CD4-positive, CD25-positive, alpha-beta regulatory T cell (primary cell): ENCODE measurements at regions not wholly inside any gene's neighbourhood (a gene's known extent, or its start where the extent isn't known, plus 50 kb on each side); places are given as distances from the start of the nearest gene placed in this dataset.

ENCODE experiments used
- ATAC-seq, 2 donors: fragments of 150-1000 bp; cut with Tn5 transposase; one replicate each; pipeline ENCODE4 v1.10.0; 2021; ENCODE audit warnings: low read depth in 2 of 2, moderate number of reproducible peaks in 2 of 2, moderate library complexity in 1 of 2
- DNase-seq, 3 donors: peaks; one replicate each; pipeline versions ENCODE4 v3.0.0 to v3.0.0-alpha.2; 2012 to 2022; ENCODE audit warnings: mixed read lengths in 1 of 3
- H3K27ac ChIP-seq: one replicate; pipeline ENCODE4 v1.7.0; 2013; ENCODE audit warnings: mild to moderate bottlenecking, low read length; ENCODE audit not compliant: insufficient read depth, poor library complexity, severe bottlenecking
- H3K27me3 ChIP-seq: one replicate; pipeline ENCODE4 v1.7.0; 2013; ENCODE audit warnings: low read length; ENCODE audit not compliant: control insufficient read depth, insufficient read depth
- H3K36me3 ChIP-seq: one replicate; pipeline ENCODE4 v1.7.0; 2013; ENCODE audit warnings: mild to moderate bottlenecking, low read length, moderate library complexity; ENCODE audit not compliant: control insufficient read depth, insufficient read depth
- H3K4me1 ChIP-seq: 2 replicates; pipeline ENCODE4 v1.7.0; 2013; ENCODE audit warnings: mild to moderate bottlenecking, low read length; ENCODE audit not compliant: insufficient read depth, control insufficient read depth, poor library complexity, severe bottlenecking
- H3K4me3 ChIP-seq: one replicate; pipeline ENCODE4 v1.7.0; 2013; ENCODE audit warnings: low read depth, mild to moderate bottlenecking, low read length, moderate library complexity
- H3K9me3 ChIP-seq, 2 experiments: 1 replicate in 1 of 2; 2 replicates in 1 of 2; pipeline ENCODE4 v1.7.0; 2013; ENCODE audit warnings: low read length in 2 of 2, mild to moderate bottlenecking in 1 of 2, moderate library complexity in 1 of 2; ENCODE audit not compliant: control insufficient read depth in 2 of 2
- H3K27ac Mint-ChIP-seq, 3 donors: one replicate each; pipeline ENCODE4 v1.8.0; 2020 to 2022; ENCODE audit warnings: mild to moderate bottlenecking in 3 of 3, mixed read lengths in 3 of 3, moderate library complexity in 2 of 3
- H3K27me3 Mint-ChIP-seq: one replicate; pipeline ENCODE4 v1.8.0; 2022; ENCODE audit warnings: mild to moderate bottlenecking, mixed read lengths
- H3K36me3 Mint-ChIP-seq: one replicate; pipeline ENCODE4 v1.8.0; 2020; ENCODE audit warnings: mixed read lengths
- H3K4me1 Mint-ChIP-seq, 4 donors: one replicate each; pipeline ENCODE4 v1.8.0; 2020 to 2022; ENCODE audit warnings: mixed read lengths in 4 of 4, mild to moderate bottlenecking in 1 of 4
- H3K4me3 Mint-ChIP-seq, 4 donors: one replicate each; pipeline ENCODE4 v1.8.0; 2020 to 2022; ENCODE audit warnings: mild to moderate bottlenecking in 4 of 4, mixed read lengths in 4 of 4, moderate library complexity in 3 of 4
- H3K9me3 Mint-ChIP-seq, 7 donors: one replicate each; pipeline ENCODE4 v1.8.0; 2020 to 2022; ENCODE audit warnings: mixed read lengths in 7 of 7, mild to moderate bottlenecking in 3 of 7, moderate library complexity in 2 of 7

DNA sequence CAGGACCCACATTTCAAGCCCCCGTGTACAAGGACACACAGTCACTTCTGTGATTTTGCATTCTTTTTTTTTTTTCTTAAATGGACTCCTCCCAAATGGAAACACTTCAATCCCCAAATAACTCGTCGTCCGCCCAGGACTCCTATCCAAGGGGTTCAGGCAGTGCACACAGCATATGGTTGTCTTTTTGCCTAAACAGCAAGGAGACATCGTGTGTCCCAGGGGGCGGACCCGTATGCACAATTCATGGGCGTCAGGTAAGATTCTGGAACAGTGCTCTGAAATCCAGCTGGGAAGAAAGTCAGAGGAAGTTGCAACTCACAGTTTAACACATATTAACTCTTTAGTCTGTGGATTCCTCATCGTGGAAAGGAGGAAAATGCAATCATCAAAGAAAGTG, 231.3 kb downstream of the SHOX start:
- Histone ChIP-seq H3K9me3 (peaks cover 0 to 2% of the 10 kb centered on the region in 2 experiments), H3K4me3 (no peak overlapping the region), H3K27me3 (no peaks in the 10 kb centered on the region), H3K27ac (no peak overlapping the region), H3K36me3 (no peaks in the 10 kb centered on the region), H3K4me1 (no peaks in the 10 kb centered on the region)
- no peaks in the 10 kb centered on the region for H3K36me3 Mint-ChIP-seq
- no peak overlapping the region for H3K27ac Mint-ChIP-seq
- ATAC-seq: no peak
- H3K9me3 Mint-ChIP-seq: peaks cover 0 to 9% (median 3%) of the 10 kb centered on the region in 7 donors
- H3K27me3 Mint-ChIP-seq: no peaks in the 10 kb centered on the region
- no peaks in the 10 kb centered on the region for H3K4me1 Mint-ChIP-seq
- H3K4me3 Mint-ChIP-seq: no peak overlapping the region
- no peak for DNase-seq

DNA sequence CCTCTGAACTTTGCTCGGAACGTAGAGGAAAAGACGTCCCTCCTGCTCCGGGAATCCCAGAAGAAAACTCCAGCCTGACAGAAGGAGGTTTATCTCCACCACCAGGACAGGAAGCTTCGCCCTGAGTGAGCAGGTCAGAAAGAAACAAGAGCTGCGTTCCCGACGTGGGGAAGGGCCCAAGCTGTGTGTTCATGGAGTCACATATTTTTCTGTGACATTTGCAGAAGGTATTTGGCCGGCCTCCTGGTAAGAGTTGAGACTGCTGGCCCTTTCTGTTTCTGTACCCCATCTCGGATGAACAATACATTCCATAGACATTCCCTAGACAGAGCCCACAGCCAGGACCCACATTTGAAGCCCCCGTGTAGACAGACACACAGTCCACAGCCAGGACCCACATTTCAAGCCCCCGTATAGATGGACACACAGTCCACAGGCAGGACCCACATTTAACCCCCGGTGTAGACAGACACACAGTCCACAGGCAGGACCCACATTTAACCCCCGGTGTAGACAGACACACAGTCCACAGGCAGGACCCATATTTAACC, 230.8 kb downstream of the SHOX start:
- Mint-ChIP-seq H3K36me3 (no peaks in the 10 kb centered on the region), H3K9me3 (peaks cover 0 to 9% (median 3%) of the 10 kb centered on the region in 7 donors), H3K27me3 (no peaks in the 10 kb centered on the region), H3K4me3 (no peak overlapping the region), H3K4me1 (no peaks in the 10 kb centered on the region), H3K27ac (no peak overlapping the region)
- H3K4me3 ChIP-seq: no peak overlapping the region
- H3K4me1 ChIP-seq: no peaks in the 10 kb centered on the region
- no peak for ATAC-seq
- no peaks in the 10 kb centered on the region for H3K36me3 ChIP-seq
- H3K9me3 ChIP-seq: peaks cover 0 to 2% of the 10 kb centered on the region in 2 experiments
- no peak overlapping the region for H3K27ac ChIP-seq
- DNase-seq: no peak
- no peaks in the 10 kb centered on the region for H3K27me3 ChIP-seq

DNA sequence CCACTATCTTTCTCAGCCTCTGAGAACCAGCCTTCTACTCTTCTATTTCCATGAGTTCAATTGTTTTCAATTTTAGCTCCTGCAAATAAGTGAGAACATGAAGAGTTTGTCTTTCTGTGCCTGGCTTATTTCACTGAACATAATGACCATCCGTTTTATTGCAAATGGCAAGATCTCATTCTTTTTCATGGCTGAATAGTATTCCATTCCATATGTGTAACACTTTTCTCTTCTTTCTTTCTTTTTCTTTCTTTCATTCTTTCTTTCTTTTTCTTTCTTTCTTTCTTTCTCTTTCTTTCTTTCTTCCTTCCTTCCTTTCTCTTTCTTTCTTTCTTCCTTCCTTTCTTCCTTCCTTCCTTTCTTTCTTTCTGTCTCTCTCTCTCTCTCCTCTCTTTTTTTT, 228.7 kb downstream of the SHOX start:
- H3K27me3 ChIP-seq: no peaks in the 10 kb centered on the region
- DNase-seq (no peak), ATAC-seq (no peak)
- Mint-ChIP-seq H3K4me3 (no peak overlapping the region), H3K27ac (no peak overlapping the region), H3K36me3 (no peaks in the 10 kb centered on the region), H3K9me3 (peaks cover 0 to 9% (median 3%) of the 10 kb centered on the region in 7 donors), H3K4me1 (no peaks in the 10 kb centered on the region), H3K27me3 (no peaks in the 10 kb centered on the region)
- H3K4me1 ChIP-seq: no peaks in the 10 kb centered on the region
- peaks cover 0 to 2% of the 10 kb centered on the region in 2 experiments for H3K9me3 ChIP-seq
- no peak overlapping the region for H3K4me3 ChIP-seq
- no peaks in the 10 kb centered on the region for H3K36me3 ChIP-seq
- no peak overlapping the region for H3K27ac ChIP-seq

DNA sequence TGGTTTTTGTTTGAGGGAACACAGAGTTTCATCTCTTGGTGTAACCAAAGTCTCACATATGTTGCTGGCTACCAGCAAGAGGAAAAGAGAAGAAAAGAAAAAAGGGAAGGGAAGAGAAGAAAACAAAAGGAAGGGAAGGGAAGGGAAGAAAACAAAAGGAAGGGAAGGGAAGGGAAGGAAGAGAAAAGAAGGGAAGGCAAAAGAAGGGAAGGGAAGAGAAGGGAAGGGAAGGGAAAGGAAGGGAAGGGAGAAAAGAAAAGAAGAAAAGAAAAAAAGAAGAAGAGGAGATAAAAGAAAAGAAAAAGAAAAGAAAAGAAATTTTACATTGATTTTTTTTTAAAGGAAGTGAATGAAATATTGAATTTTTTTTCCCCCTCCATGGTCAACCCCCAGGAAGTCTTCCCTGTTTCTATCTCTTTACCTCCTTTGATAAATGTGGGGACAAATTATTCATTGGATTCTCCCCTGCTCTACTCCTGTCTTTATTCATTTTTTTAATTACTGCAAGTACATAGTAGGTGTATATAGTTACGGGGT, 228.0 kb downstream of the SHOX start:
- Mint-ChIP-seq H3K27me3 (no peaks in the 10 kb centered on the region), H3K27ac (no peak overlapping the region), H3K4me3 (no peak overlapping the region), H3K9me3 (peaks cover 0 to 9% (median 3%) of the 10 kb centered on the region in 7 donors), H3K36me3 (no peaks in the 10 kb centered on the region), H3K4me1 (no peaks in the 10 kb centered on the region)
- H3K4me1 ChIP-seq: no peaks in the 10 kb centered on the region
- H3K4me3 ChIP-seq: no peak overlapping the region
- no peaks in the 10 kb centered on the region for H3K36me3 ChIP-seq
- H3K27me3 ChIP-seq: no peaks in the 10 kb centered on the region
- no peak overlapping the region for H3K27ac ChIP-seq
- ATAC-seq (no peak), DNase-seq (no peak)
- H3K9me3 ChIP-seq: peaks cover 0 to 2% of the 10 kb centered on the region in 2 experiments

DNA sequence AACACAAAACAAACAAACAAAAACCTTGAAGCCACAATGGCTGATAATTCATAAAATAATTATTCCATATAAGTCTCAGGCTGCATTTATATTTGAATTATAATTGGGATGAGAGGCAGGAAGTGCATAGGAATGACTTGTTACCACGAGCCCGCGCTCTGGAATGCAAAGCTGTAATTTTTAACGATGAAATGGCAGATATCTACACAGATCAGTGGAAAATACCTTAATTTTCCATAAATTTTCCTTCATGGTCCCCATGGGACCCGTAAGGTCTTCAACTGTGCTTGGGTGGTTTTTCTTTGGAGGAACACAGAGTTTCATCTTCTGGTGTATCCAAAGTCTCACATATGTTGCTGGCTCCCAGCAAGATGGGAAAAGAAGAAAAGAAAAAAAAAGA, 226.8 kb downstream of the SHOX start:
- Histone ChIP-seq H3K27me3 (no peaks in the 10 kb centered on the region), H3K9me3 (peaks cover 0 to 2% of the 10 kb centered on the region in 2 experiments), H3K36me3 (no peaks in the 10 kb centered on the region), H3K27ac (no peak overlapping the region), H3K4me1 (no peaks in the 10 kb centered on the region), H3K4me3 (no peak overlapping the region)
- Mint-ChIP-seq H3K4me3 (no peak overlapping the region), H3K4me1 (no peaks in the 10 kb centered on the region), H3K36me3 (no peaks in the 10 kb centered on the region), H3K9me3 (peaks cover 0 to 10% (median 3%) of the 10 kb centered on the region in 7 donors), H3K27ac (no peak overlapping the region), H3K27me3 (no peaks in the 10 kb centered on the region)
- ATAC-seq (no peak), DNase-seq (no peak)

DNA sequence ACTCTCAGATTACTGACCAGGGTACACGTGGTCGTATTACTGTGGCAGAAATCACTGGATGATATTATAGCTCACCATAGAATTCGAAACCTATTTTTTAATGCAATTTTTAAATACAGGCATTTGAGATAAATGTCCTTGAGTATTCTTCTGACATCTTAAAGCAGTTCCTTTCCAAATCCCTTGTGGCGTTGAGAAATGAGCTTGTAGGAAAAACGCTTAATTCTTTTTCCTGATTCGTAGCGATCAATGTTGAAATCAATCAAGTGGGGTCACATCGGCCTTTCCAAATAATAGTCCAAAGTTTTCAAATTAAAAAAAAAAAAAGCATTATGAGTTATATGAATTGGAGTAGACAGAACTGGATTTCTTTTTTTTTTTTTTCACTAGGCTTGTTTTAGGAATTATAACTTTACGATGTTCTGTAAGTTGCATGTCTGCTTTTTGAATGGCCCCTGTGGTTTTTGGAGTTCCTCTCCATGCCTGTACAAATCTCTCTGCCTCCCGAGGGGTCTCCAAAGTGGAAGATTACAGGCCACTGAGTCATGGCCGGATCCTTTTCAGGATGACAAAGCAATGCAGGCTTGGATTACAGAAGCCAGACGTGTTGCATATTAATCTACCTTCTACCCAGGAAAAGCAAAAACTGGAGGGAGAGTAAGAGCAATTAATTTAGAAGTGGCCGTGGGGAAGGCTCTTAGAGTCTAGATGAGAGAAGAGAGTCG, 226.1 kb downstream of the SHOX start:
- no peak for DNase-seq
- ATAC-seq: no peak
- Histone ChIP-seq H3K9me3 (peaks cover 0 to 2% of the 10 kb centered on the region in 2 experiments), H3K36me3 (no peaks in the 10 kb centered on the region), H3K27me3 (no peaks in the 10 kb centered on the region), H3K27ac (no peak overlapping the region), H3K4me1 (no peaks in the 10 kb centered on the region), H3K4me3 (no peak overlapping the region)
- no peak overlapping the region for H3K27ac Mint-ChIP-seq
- no peaks in the 10 kb centered on the region for H3K27me3 Mint-ChIP-seq
- no peaks in the 10 kb centered on the region for H3K4me1 Mint-ChIP-seq
- no peak overlapping the region for H3K4me3 Mint-ChIP-seq
- no peaks in the 10 kb centered on the region for H3K36me3 Mint-ChIP-seq
- H3K9me3 Mint-ChIP-seq: peaks cover 0 to 10% (median 2%) of the 10 kb centered on the region in 7 donors

DNA sequence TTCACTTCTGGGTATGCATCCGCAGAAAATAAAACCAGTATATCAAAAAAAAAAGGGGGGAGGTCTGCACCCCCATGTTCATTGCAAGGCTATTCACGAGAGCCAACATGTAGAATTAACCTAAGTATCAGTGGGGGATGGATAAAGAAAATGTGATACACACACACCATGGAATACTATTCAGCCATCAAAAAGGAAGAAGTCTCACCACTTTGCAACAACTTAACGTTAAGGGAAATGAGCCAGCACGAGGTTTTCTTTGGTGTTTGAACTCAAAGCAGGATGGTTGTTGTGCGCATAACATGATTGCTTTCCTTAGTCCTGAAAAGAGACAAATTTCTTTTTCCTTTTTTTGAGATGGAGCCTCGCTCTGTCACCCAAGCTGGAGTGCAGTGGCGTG, 222.7 kb downstream of the SHOX start:
- H3K36me3 ChIP-seq: no peaks in the 10 kb centered on the region
- H3K36me3 Mint-ChIP-seq: no peaks in the 10 kb centered on the region
- no peaks in the 10 kb centered on the region for H3K4me1 ChIP-seq
- H3K27me3 Mint-ChIP-seq: no peaks in the 10 kb centered on the region
- H3K4me3 Mint-ChIP-seq: no peak overlapping the region
- ATAC-seq (no peak), DNase-seq (no peak)
- H3K27ac ChIP-seq: no peak overlapping the region
- H3K27ac Mint-ChIP-seq: no peak overlapping the region
- H3K9me3 ChIP-seq: peaks cover 0 to 2% of the 10 kb centered on the region in 2 experiments
- H3K4me3 ChIP-seq: no peak overlapping the region
- no peaks in the 10 kb centered on the region for H3K27me3 ChIP-seq
- peaks cover 0 to 10% (median 0%) of the 10 kb centered on the region in 7 donors for H3K9me3 Mint-ChIP-seq
- peaks cover 0 to 9% (median 7%) of the 10 kb centered on the region in 4 donors for H3K4me1 Mint-ChIP-seq
